GM20000 (cell line): ENCODE measurements at regions not wholly inside any gene's neighbourhood (a gene's known extent, or its start where the extent isn't known, plus 50 kb on each side); places are given as distances from the start of the nearest gene placed in this dataset.

Experiments
- DNase-seq: peaks from one replicate; pipeline ENCODE4 v3.0.0; 2012; ENCODE audit warnings: low spot score
- CTCF ChIP-seq: IDR thresholded peaks from 2 replicates; pipeline ENCODE4 v1.5.1; 2012; ENCODE audit warnings: mild to moderate bottlenecking, control low read depth; ENCODE audit errors: extremely low read depth, missing control alignments

GRCh38 chr15:38070778-38071177 is 136.3 kb downstream of the TMCO5A start:
- no peak for DNase-seq
- no peak for TF ChIP-seq CTCF

- no peak for TF ChIP-seq CTCF
Measured at GRCh38 chr15:38071211-38071972, 137.0 kb downstream of the TMCO5A start.

GRCh38 chr15:38072007-38072347 is 137.5 kb downstream of the TMCO5A start:
- no peak for TF ChIP-seq CTCF
- DNase-seq: no peak

More at GRCh38 chr15:38071211-38071972, 137.0 kb downstream of the TMCO5A start:
- DNase-seq: no peak

GRCh38 chr15:38072348-38073177 is 138.1 kb downstream of the TMCO5A start:
- DNase-seq: peak; percentile 70
- no peak for TF ChIP-seq CTCF

- no peak for TF ChIP-seq CTCF
- DNase-seq: no peak
Measured at GRCh38 chr15:38073178-38073946, 138.9 kb downstream of the TMCO5A start.

GRCh38 chr15:38074029-38074428 is 139.6 kb downstream of the TMCO5A start:
- no peak for TF ChIP-seq CTCF
- DNase-seq: no peak
